ENCODE measurements at regions not wholly inside any gene's neighbourhood (a gene's known extent, or its start where the extent isn't known, plus 50 kb on each side); places are given as distances from the start of the nearest gene placed in this dataset.

- TF ChIP-seq POLR2A (IDR thresholded peaks at IDR 0.05; ENCODE audit: low read depth, low read length) (no peak), TAF1 (IDR thresholded peaks at IDR 0.05; ENCODE audit: borderline replicate concordance, low read depth, low read length) (no peak), POLR2AphosphoS5 (IDR thresholded peaks at IDR 0.05; ENCODE audit: low read depth, low read length) (no peak)
Measured at GRCh38 chr13:74299721-74300120, 165.5 kb upstream of the KLF12 start.

All from GM12892 (cell line).